GM12878 (cell line): ENCODE measurements at regions not wholly inside any gene's neighbourhood (a gene's known extent, or its start where the extent isn't known, plus 50 kb on each side); places are given as distances from the start of the nearest gene placed in this dataset.

Experiments
- ATAC-seq: fragments of 200-7000 bp; cut with Tn5 transposase; 3 replicates; pipeline ENCODE4 v1.9.1; 2020; ENCODE audit warnings: mild to moderate bottlenecking, moderate library complexity
- BruUV-seq: library from RNA; stranded (reverse); fragments of 400-500 nt; replicated peaks from 2 replicates; lab custom pipeline; 2021; lab: Mats Ljungman, UMichigan
- CTCF ChIA-PET: fragments of 300-600 bp; sonication (Branson Sonifier 250); formaldehyde crosslinking; extraction: SDS; loops from one replicate; lab custom pipeline; 2021; ENCODE audit warnings: inconsistent platforms; lab: Yijun Ruan, JAX
- POLR2A ChIA-PET: fragments of 350-600 bp; formaldehyde crosslinking; extraction: SDS; loops from one replicate; lab custom pipeline; 2021; ENCODE audit warnings: inconsistent platforms; lab: Charles Lee
- RAD21 ChIA-PET: fragments of 300-600 bp; sonication (Branson Sonifier 250); formaldehyde crosslinking; loops from one replicate; lab custom pipeline; 2023; ENCODE audit warnings: antibody characterized with exemption; ENCODE audit not compliant: unreplicated experiment; lab: Charles Lee
- SMC1A ChIA-PET: fragments of 300-600 bp; sonication (Branson Sonifier 250); formaldehyde crosslinking; loops from one replicate; lab custom pipeline; 2023; ENCODE audit not compliant: unreplicated experiment, uncharacterized antibody; lab: Charles Lee
- DNase-seq: peaks from one replicate; pipeline ENCODE4 v3.0.0-alpha.2; 2011; ENCODE audit warnings: low read depth, low spot score
- FAIRE-seq: peaks from 3 replicates; lab custom pipeline; 2011; peaks lifted over from hg19 to GRCh38; lab: Jason Lieb, UNC
- H2AFZ ChIP-seq: 2 replicates; pipeline ENCODE4 v1.6.0; 2011; ENCODE audit warnings: low read depth, low read length, control low read depth; ENCODE audit not compliant: control insufficient read depth
- H3K27ac ChIP-seq: 2 replicates; pipeline ENCODE4 v1.5.1; 2011; ENCODE audit warnings: control low read depth; ENCODE audit not compliant: control insufficient read depth, insufficient read depth
- H3K27me3 ChIP-seq, 2 experiments: replicated peaks in 1 of 2; 2 replicates each; pipeline versions ENCODE4 v1.6.0 to v1.6.1; 2011; ENCODE audit warnings: low read length in 1 of 2; ENCODE audit not compliant: control insufficient read depth in 2 of 2, insufficient read depth in 2 of 2
- H3K36me3 ChIP-seq, 2 experiments: 2 replicates each; pipeline ENCODE4 v1.5.1; 2011; ENCODE audit warnings: low read length in 1 of 2; ENCODE audit not compliant: control insufficient read depth in 2 of 2, insufficient read depth in 2 of 2
- H3K4me1 ChIP-seq: 2 replicates; pipeline ENCODE4 v1.6.1; 2011; ENCODE audit warnings: mild to moderate bottlenecking, low read length, moderate library complexity, mixed read lengths; ENCODE audit not compliant: control insufficient read depth, insufficient read depth
- H3K4me2 ChIP-seq: 2 replicates; pipeline ENCODE4 v1.6.0; 2011; ENCODE audit warnings: control low read depth; ENCODE audit not compliant: control insufficient read depth, insufficient read depth
- H3K4me3 ChIP-seq: fragments of 200-600 bp; sonication (generic); 2 replicates; pipeline ENCODE4 v1.5.1; 2016
- H3K79me2 ChIP-seq: 2 replicates; pipeline ENCODE4 v1.6.0; 2011; ENCODE audit warnings: low read length; ENCODE audit not compliant: control insufficient read depth, insufficient read depth
- H3K9ac ChIP-seq: 2 replicates; pipeline ENCODE4 v1.8.0; 2011; ENCODE audit warnings: low read length, control low read depth, mixed read lengths; ENCODE audit not compliant: control insufficient read depth, insufficient read depth
- H3K9me3 ChIP-seq: replicated peaks from 3 replicates; pipeline ENCODE4 v1.5.1; 2011; ENCODE audit warnings: mild to moderate bottlenecking, low read length; ENCODE audit not compliant: control insufficient read depth, insufficient read depth
- H4K20me1 ChIP-seq: 2 replicates; pipeline ENCODE4 v1.6.0; 2011; ENCODE audit not compliant: control insufficient read depth, insufficient read depth
- CBFB ChIP-seq: IDR thresholded peaks from 2 replicates; pipeline ENCODE4 v1.6.1; 2016; ENCODE audit warnings: antibody characterized with exemption, low read depth
- CHD2 ChIP-seq: IDR thresholded peaks from 2 replicates; pipeline ENCODE4 v1.6.1; 2011; ENCODE audit warnings: low read depth, low read length, improper control_type of control experiment, borderline replicate concordance
- ESRRA ChIP-seq: IDR thresholded peaks from 2 replicates; pipeline ENCODE4 v1.6.1; 2012; ENCODE audit warnings: mild to moderate bottlenecking, low read length, improper control_type of control experiment
- IKZF1 ChIP-seq: fragments of 450-650 bp; conservative IDR thresholded peaks from 2 replicates; pipeline ENCODE4 v1.6.1; 2017; ENCODE audit warnings: antibody characterized with exemption, mild to moderate bottlenecking
- NFYB ChIP-seq: IDR thresholded peaks from 2 replicates; pipeline ENCODE4 v1.6.1; 2011; ENCODE audit warnings: low read depth, mild to moderate bottlenecking, low read length, improper control_type of control experiment, moderate library complexity; ENCODE audit not compliant: insufficient read depth
- NR2C1 ChIP-seq: fragments of 450-650 bp; IDR thresholded peaks from 2 replicates; pipeline ENCODE4 v1.6.1; 2017; ENCODE audit warnings: antibody characterized with exemption, mild to moderate bottlenecking, moderate library complexity
- NR2C2 ChIP-seq: IDR thresholded peaks from 2 replicates; pipeline ENCODE4 v1.6.1; 2011; ENCODE audit warnings: borderline replicate concordance, low read depth; ENCODE audit not compliant: control insufficient read depth, insufficient read length
- RAD51 ChIP-seq: fragments of 450-650 bp; IDR thresholded peaks from 2 replicates; pipeline ENCODE4 v1.6.1; 2016; ENCODE audit warnings: moderate library complexity, mild to moderate bottlenecking, inconsistent platforms
- SIX5 ChIP-seq: IDR thresholded peaks from 2 replicates; pipeline ENCODE4 v1.6.1; 2011; ENCODE audit warnings: mild to moderate bottlenecking, low read depth, low read length, moderate library complexity; ENCODE audit not compliant: severe bottlenecking
- ZNF24 ChIP-seq: fragments of 450-650 bp; IDR thresholded peaks from 2 replicates; pipeline ENCODE4 v1.6.1; 2017; ENCODE audit warnings: antibody characterized with exemption, mild to moderate bottlenecking
- ZSCAN29 ChIP-seq: fragments of 450-650 bp; IDR thresholded peaks from 2 replicates; pipeline ENCODE4 v1.6.1; 2017; ENCODE audit warnings: mild to moderate bottlenecking, moderate library complexity
- WGBS: methylation state at CpG from one replicate; pipeline ENCODE4 v1.1.6; 2016; ENCODE audit warnings: low lambda C conversion rate; ENCODE audit not compliant: insufficient replicate concordance, insufficient coverage; ENCODE audit errors: missing lambda C conversion rate; 5-methylcytosine and 5-hydroxymethylcytosine counted together
- in situ Hi-C: fragments of 300-500 bp; cut with MboI; formaldehyde crosslinking; loops from 9 replicates; pipeline ENCODE4 v1.14.3; 2018; ENCODE audit warnings: mixed read lengths
- intact Hi-C: fragments of 100-400 bp; cut with micrococcal nuclease; formaldehyde crosslinking; loops from one replicate; pipeline ENCODE4 v1.14.2; 2022; ENCODE audit not compliant: unreplicated experiment
- TF ChIP-seq, protein P1 (sequence below): fragments of 450-650 bp; IDR thresholded peaks from 2 replicates; pipeline ENCODE4 v1.6.1; 2016; ENCODE audit warnings: mild to moderate bottlenecking

DNA sequence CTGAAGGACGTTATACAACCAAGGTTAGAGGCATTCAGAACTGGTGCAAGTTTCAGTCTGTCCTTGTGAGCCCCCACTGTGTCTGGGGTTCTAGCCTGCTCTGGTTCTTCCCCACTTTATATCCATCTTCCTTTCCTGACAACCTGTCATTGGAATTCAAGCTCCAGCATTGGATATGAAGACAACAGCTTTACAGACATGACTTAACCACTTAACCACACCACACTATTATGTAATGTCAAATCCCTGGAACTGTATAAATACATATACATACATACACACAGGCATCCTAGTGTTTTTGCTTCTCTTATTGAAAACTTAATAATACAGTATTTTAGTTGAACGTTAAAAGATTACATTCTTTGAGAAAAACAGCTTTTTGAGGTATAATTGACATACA lies 217.9 kb upstream of the SGK1 start:
- FAIRE-seq (no peak), DNase-seq (no peak), ATAC-seq (no peak)
- ChIA-PET POLR2A (no interaction called here), RAD21 (no interaction called here), CTCF (interaction anchor here (0.8 kb wide), 1 partner anchor 357 kb away, joined by 3 read pairs; no protein-coding TSS in a partner anchor), SMC1A (no interaction called here)
- Histone ChIP-seq H3K79me2 (no peaks in the 10 kb centered on the region), H3K9ac (no peak overlapping the region), H3K9me3 (no peaks in the 10 kb centered on the region), H3K27me3 (peaks cover 0 to 2% of the 10 kb centered on the region in 2 experiments; a peak in 1 of 4 replicates), H3K4me2 (no peak overlapping the region), H2AFZ (no peak overlapping the region), H3K4me3 (no peak overlapping the region), H3K4me1 (no peaks in the 10 kb centered on the region), H3K36me3 (no peaks in the 10 kb centered on the region), H4K20me1 (no peaks in the 10 kb centered on the region), H3K27ac (no peak overlapping the region)
- TF ChIP-seq, protein P1, sequence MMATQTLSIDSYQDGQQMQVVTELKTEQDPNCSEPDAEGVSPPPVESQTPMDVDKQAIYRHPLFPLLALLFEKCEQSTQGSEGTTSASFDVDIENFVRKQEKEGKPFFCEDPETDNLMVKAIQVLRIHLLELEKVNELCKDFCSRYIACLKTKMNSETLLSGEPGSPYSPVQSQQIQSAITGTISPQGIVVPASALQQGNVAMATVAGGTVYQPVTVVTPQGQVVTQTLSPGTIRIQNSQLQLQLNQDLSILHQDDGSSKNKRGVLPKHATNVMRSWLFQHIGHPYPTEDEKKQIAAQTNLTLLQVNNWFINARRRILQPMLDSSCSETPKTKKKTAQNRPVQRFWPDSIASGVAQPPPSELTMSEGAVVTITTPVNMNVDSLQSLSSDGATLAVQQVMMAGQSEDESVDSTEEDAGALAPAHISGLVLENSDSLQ: no peak
- TF ChIP-seq NFYB (no peak), NR2C2 (no peak), SIX5 (no peak), CBFB (no peak), ZNF24 (no peak), CHD2 (no peak), ZSCAN29 (no peak), RAD51 (no peak), IKZF1 (no peak), ESRRA (no peak), NR2C1 (no peak)
- in situ Hi-C loops (no loop called here), intact Hi-C loops (no loop called here)
- 0% methylated on average over 2 of the region's 2 CpGs for WGBS
- no TSS peak for BruUV-seq
